ENCODE measurements at regions not wholly inside any gene's neighbourhood (a gene's known extent, or its start where the extent isn't known, plus 50 kb on each side); places are given as distances from the start of the nearest gene placed in this dataset.

GRCh38 chr4:85362550-85362949 lies 112.4 kb upstream of the ARHGAP24 start:
- TF ChIP-seq EP300 (IDR thresholded peaks at IDR 0.05): no peak
- no peak for TF ChIP-seq CTCF (IDR thresholded peaks at IDR 0.05)
